Liver (tissue), 2 donors: ENCODE measurements at regions not wholly inside any gene's neighbourhood (a gene's known extent, or its start where the extent isn't known, plus 50 kb on each side); places are given as distances from the start of the nearest gene placed in this dataset.

ENCODE experiments used
- TF ChIP-seq, protein P1 (sequence below): fragments of 150-350 bp; IDR thresholded peaks from 2 replicates; pipeline ENCODE4 v1.5.1; 2017; ENCODE audit warnings: improper control_type of control experiment, low read depth, low read length; ENCODE audit not compliant: missing input control
- TF ChIP-seq, protein P2 (sequence below): IDR thresholded peaks from 2 replicates; pipeline ENCODE4 v1.6.1; 2016; ENCODE audit warnings: antibody characterized with exemption
- donor health status: healthy.

DNA sequence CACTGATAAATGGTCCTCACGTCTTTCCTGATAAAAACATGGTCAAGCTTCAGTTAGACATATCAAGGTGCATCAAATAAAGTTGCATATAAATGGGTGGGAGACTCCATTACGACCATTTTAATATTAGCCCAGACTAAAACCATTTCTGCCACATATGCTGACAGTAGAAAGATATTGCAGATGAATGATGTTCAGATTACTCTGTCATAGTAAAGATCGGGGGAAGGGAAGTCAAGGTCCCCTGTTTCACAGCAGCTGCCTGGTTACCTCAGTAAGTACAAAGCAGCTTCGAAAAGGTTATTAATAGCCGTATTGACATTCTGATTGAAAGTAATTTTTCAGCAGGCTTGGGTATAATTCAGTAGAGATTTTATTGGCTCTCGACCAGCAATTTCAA is 927.7 kb upstream of the CDH2 start:
- TF ChIP-seq, protein P1, sequence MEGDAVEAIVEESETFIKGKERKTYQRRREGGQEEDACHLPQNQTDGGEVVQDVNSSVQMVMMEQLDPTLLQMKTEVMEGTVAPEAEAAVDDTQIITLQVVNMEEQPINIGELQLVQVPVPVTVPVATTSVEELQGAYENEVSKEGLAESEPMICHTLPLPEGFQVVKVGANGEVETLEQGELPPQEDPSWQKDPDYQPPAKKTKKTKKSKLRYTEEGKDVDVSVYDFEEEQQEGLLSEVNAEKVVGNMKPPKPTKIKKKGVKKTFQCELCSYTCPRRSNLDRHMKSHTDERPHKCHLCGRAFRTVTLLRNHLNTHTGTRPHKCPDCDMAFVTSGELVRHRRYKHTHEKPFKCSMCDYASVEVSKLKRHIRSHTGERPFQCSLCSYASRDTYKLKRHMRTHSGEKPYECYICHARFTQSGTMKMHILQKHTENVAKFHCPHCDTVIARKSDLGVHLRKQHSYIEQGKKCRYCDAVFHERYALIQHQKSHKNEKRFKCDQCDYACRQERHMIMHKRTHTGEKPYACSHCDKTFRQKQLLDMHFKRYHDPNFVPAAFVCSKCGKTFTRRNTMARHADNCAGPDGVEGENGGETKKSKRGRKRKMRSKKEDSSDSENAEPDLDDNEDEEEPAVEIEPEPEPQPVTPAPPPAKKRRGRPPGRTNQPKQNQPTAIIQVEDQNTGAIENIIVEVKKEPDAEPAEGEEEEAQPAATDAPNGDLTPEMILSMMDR: no peak
- TF ChIP-seq, protein P2, sequence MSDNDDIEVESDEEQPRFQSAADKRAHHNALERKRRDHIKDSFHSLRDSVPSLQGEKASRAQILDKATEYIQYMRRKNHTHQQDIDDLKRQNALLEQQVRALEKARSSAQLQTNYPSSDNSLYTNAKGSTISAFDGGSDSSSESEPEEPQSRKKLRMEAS: no peak
